Stimulated activated effector memory CD8-positive, alpha-beta T cell treated with anti-CD3 and anti-CD28 coated beads, Interleukin-12 subunit alpha, Interleukin-12 subunit beta, amount 100 ng/mL, for 72 hours (primary cell): ENCODE measurements at regions not wholly inside any gene's neighbourhood (a gene's known extent, or its start where the extent isn't known, plus 50 kb on each side); places are given as distances from the start of the nearest gene placed in this dataset.

Source experiments
- ATAC-seq: fragments of 150-1000 bp; cut with Tn5 transposase; 2 replicates; pipeline ENCODE4 v1.10.0; 2021
- DNase-seq, 2 donors: peaks; one replicate each; pipeline ENCODE4 v3.0.0; 2021 to 2022; ENCODE audit warnings: low spot score in 2 of 2
- H3K27ac Mint-ChIP-seq: one replicate; pipeline ENCODE4 v1.8.0; 2022; ENCODE audit warnings: mild to moderate bottlenecking, mixed read lengths
- H3K36me3 Mint-ChIP-seq: one replicate; pipeline ENCODE4 v1.8.0; 2022; ENCODE audit warnings: mild to moderate bottlenecking, mixed read lengths
- H3K4me1 Mint-ChIP-seq: one replicate; pipeline ENCODE4 v1.8.0; 2022; ENCODE audit warnings: mixed read lengths
- H3K4me3 Mint-ChIP-seq: one replicate; pipeline ENCODE4 v1.8.0; 2022; ENCODE audit warnings: mild to moderate bottlenecking, mixed read lengths
- H3K9me3 Mint-ChIP-seq: one replicate; pipeline ENCODE4 v1.8.0; 2022; ENCODE audit warnings: mixed read lengths

- H3K4me3 Mint-ChIP-seq: no peak overlapping the region
- no peak for DNase-seq
- H3K4me1 Mint-ChIP-seq: no peaks in the 10 kb centered on the region
- no peak for ATAC-seq
- no peaks in the 10 kb centered on the region for H3K36me3 Mint-ChIP-seq
- no peak overlapping the region for H3K27ac Mint-ChIP-seq
- peaks cover 9% of the 10 kb centered on the region for H3K9me3 Mint-ChIP-seq
Observed at GRCh38 chr20:11047559-11047958, 373.8 kb upstream of the JAG1 start.

- DNase-seq (no peak), ATAC-seq (no peak)
- Mint-ChIP-seq H3K4me3 (no peak overlapping the region), H3K27ac (no peak overlapping the region), H3K36me3 (no peaks in the 10 kb centered on the region), H3K9me3 (peaks cover 11% of the 10 kb centered on the region), H3K4me1 (no peaks in the 10 kb centered on the region)
Observed at GRCh38 chr20:11048739-11049138, 374.9 kb upstream of the JAG1 start.

- H3K4me3 Mint-ChIP-seq: no peak overlapping the region
- H3K4me1 Mint-ChIP-seq: no peaks in the 10 kb centered on the region
- no peaks in the 10 kb centered on the region for H3K36me3 Mint-ChIP-seq
- DNase-seq (no peak), ATAC-seq (no peak)
- peaks cover 9% of the 10 kb centered on the region for H3K9me3 Mint-ChIP-seq
- no peak overlapping the region for H3K27ac Mint-ChIP-seq
Observed at GRCh38 chr20:11050350-11050749, 376.6 kb upstream of the JAG1 start.

GRCh38 chr20:11051136-11051535 is 377.3 kb upstream of the JAG1 start:
- Mint-ChIP-seq H3K9me3 (peaks cover 5% of the 10 kb centered on the region), H3K27ac (no peak overlapping the region), H3K36me3 (no peaks in the 10 kb centered on the region), H3K4me1 (no peaks in the 10 kb centered on the region), H3K4me3 (no peak overlapping the region)
- ATAC-seq (no peak), DNase-seq (no peak)

GRCh38 chr20:11053310-11053709 is 379.5 kb upstream of the JAG1 start:
- Mint-ChIP-seq H3K36me3 (no peaks in the 10 kb centered on the region), H3K4me1 (no peaks in the 10 kb centered on the region), H3K9me3 (peaks cover 5% of the 10 kb centered on the region), H3K27ac (no peak overlapping the region), H3K4me3 (no peak overlapping the region)
- DNase-seq: no peak
- ATAC-seq: no peak

- ATAC-seq: no peak
- Mint-ChIP-seq H3K27ac (no peak overlapping the region), H3K36me3 (no peaks in the 10 kb centered on the region), H3K4me3 (no peak overlapping the region), H3K4me1 (no peaks in the 10 kb centered on the region), H3K9me3 (peaks cover 5% of the 10 kb centered on the region)
- DNase-seq: no peak
Observed at GRCh38 chr20:11054266-11054993, 380.6 kb upstream of the JAG1 start.

GRCh38 chr20:11056414-11056813 is 382.6 kb upstream of the JAG1 start:
- Mint-ChIP-seq H3K4me1 (no peaks in the 10 kb centered on the region), H3K4me3 (no peak overlapping the region), H3K36me3 (no peaks in the 10 kb centered on the region), H3K9me3 (peaks cover 5% of the 10 kb centered on the region), H3K27ac (no peak overlapping the region)
- ATAC-seq: no peak
- no peak for DNase-seq

GRCh38 chr20:11057624-11058023 is 383.8 kb upstream of the JAG1 start:
- Mint-ChIP-seq H3K36me3 (no peaks in the 10 kb centered on the region), H3K27ac (no peak overlapping the region), H3K4me3 (no peak overlapping the region), H3K4me1 (no peaks in the 10 kb centered on the region), H3K9me3 (peaks cover 5% of the 10 kb centered on the region)
- DNase-seq (no peak), ATAC-seq (no peak)

- Mint-ChIP-seq H3K4me1 (no peaks in the 10 kb centered on the region), H3K4me3 (no peak overlapping the region), H3K36me3 (no peaks in the 10 kb centered on the region), H3K27ac (no peak overlapping the region), H3K9me3 (no peaks in the 10 kb centered on the region)
- DNase-seq (no peak), ATAC-seq (no peak)
Observed at GRCh38 chr20:11059659-11060058, 385.9 kb upstream of the JAG1 start.

- Mint-ChIP-seq H3K36me3 (no peaks in the 10 kb centered on the region), H3K4me3 (no peak overlapping the region), H3K27ac (no peak overlapping the region), H3K9me3 (no peaks in the 10 kb centered on the region), H3K4me1 (no peaks in the 10 kb centered on the region)
- DNase-seq (no peak), ATAC-seq (no peak)
Observed at GRCh38 chr20:11060423-11061185, 386.8 kb upstream of the JAG1 start.

GRCh38 chr20:11063444-11063843 is 389.6 kb upstream of the JAG1 start:
- no peak overlapping the region for H3K4me3 Mint-ChIP-seq
- DNase-seq: no peak
- no peaks in the 10 kb centered on the region for H3K4me1 Mint-ChIP-seq
- H3K9me3 Mint-ChIP-seq: no peaks in the 10 kb centered on the region
- no peak for ATAC-seq
- no peaks in the 10 kb centered on the region for H3K36me3 Mint-ChIP-seq
- no peak overlapping the region for H3K27ac Mint-ChIP-seq

GRCh38 chr20:11064946-11065345 is 391.1 kb upstream of the JAG1 start:
- no peak for ATAC-seq
- no peaks in the 10 kb centered on the region for H3K4me1 Mint-ChIP-seq
- H3K36me3 Mint-ChIP-seq: no peaks in the 10 kb centered on the region
- no peak overlapping the region for H3K4me3 Mint-ChIP-seq
- H3K27ac Mint-ChIP-seq: no peak overlapping the region
- no peak for DNase-seq
- no peaks in the 10 kb centered on the region for H3K9me3 Mint-ChIP-seq

- no peaks in the 10 kb centered on the region for H3K4me1 Mint-ChIP-seq
- DNase-seq: no peak
- H3K9me3 Mint-ChIP-seq: peaks cover 11% of the 10 kb centered on the region
- no peak overlapping the region for H3K27ac Mint-ChIP-seq
- ATAC-seq: no peak
- no peaks in the 10 kb centered on the region for H3K36me3 Mint-ChIP-seq
- no peak overlapping the region for H3K4me3 Mint-ChIP-seq
Observed at GRCh38 chr20:11067359-11067758, 393.6 kb upstream of the JAG1 start.

- ATAC-seq (no peak), DNase-seq (no peak)
- H3K4me1 Mint-ChIP-seq: no peaks in the 10 kb centered on the region
- H3K4me3 Mint-ChIP-seq: no peak overlapping the region
- H3K9me3 Mint-ChIP-seq: peaks cover 20% of the 10 kb centered on the region
- no peak overlapping the region for H3K27ac Mint-ChIP-seq
- no peaks in the 10 kb centered on the region for H3K36me3 Mint-ChIP-seq
Observed at GRCh38 chr20:11072982-11073381, 399.2 kb upstream of the JAG1 start.

GRCh38 chr20:11076434-11077105 is 402.8 kb upstream of the JAG1 start:
- H3K4me1 Mint-ChIP-seq: no peaks in the 10 kb centered on the region
- peaks cover 18% of the 10 kb centered on the region for H3K9me3 Mint-ChIP-seq

GRCh38 chr20:11077226-11077625 is 403.4 kb upstream of the JAG1 start:
- Mint-ChIP-seq H3K36me3 (no peaks in the 10 kb centered on the region), H3K9me3 (peaks cover 16% of the 10 kb centered on the region), H3K4me1 (no peaks in the 10 kb centered on the region)

More at GRCh38 chr20:11076434-11077105, 402.8 kb upstream of the JAG1 start:
- DNase-seq (no peak), ATAC-seq (no peak)
- Mint-ChIP-seq H3K4me3 (no peak overlapping the region), H3K36me3 (no peaks in the 10 kb centered on the region), H3K27ac (no peak overlapping the region)

More at GRCh38 chr20:11077226-11077625, 403.4 kb upstream of the JAG1 start:
- Mint-ChIP-seq H3K4me3 (no peak overlapping the region), H3K27ac (no peak overlapping the region)
- ATAC-seq: no peak
- DNase-seq: no peak
